ENCODE measurements at regions not wholly inside any gene's neighbourhood (a gene's known extent, or its start where the extent isn't known, plus 50 kb on each side); places are given as distances from the start of the nearest gene placed in this dataset.

GRCh38 chr6:105493736-105494135 lies 90.9 kb upstream of the PREP start:
- TF ChIP-seq POLR2AphosphoS5 (IDR thresholded peaks at IDR 0.05; ENCODE audit: low read depth, low read length) = no peak
- TF ChIP-seq TAF1 (IDR thresholded peaks at IDR 0.05; ENCODE audit: low read depth, low read length) = no peak
- TF ChIP-seq SPI1 (IDR thresholded peaks at IDR 0.05; ENCODE audit: low read depth, low read length) = no peak

Measured in GM12891 (cell line).